HG03135 (cell line): ENCODE measurements at regions not wholly inside any gene's neighbourhood (a gene's known extent, or its start where the extent isn't known, plus 50 kb on each side); places are given as distances from the start of the nearest gene placed in this dataset.
"Not testable (repeated sequence)": the region's sequence is repeated elsewhere in the genome, so short reads cannot be mapped to it uniquely, and the experiment has no call there.

Experiments
- ATAC-seq: cut with Tn5 transposase; IDR thresholded peaks from one replicate; pipeline ENCODE4 v1.9.1; 2021; ENCODE audit warnings: mild to moderate bottlenecking, moderate library complexity; ENCODE audit not compliant: unreplicated experiment

GRCh38 chr17:70687421-70687820 is 518.1 kb downstream of the KCNJ2 start:
- no peak for ATAC-seq

GRCh38 chr17:70691150-70691549 is 521.8 kb downstream of the KCNJ2 start:
- no peak for ATAC-seq

GRCh38 chr17:70699408-70699807 is 530.1 kb downstream of the KCNJ2 start:
- ATAC-seq = no peak

GRCh38 chr17:70702683-70703255 is 533.4 kb downstream of the KCNJ2 start:
- ATAC-seq = no peak

GRCh38 chr17:70709596-70709995 is 540.3 kb downstream of the KCNJ2 start:
- no peak for ATAC-seq

- no peak for ATAC-seq
Measured at GRCh38 chr17:70713694-70714093, 544.4 kb downstream of the KCNJ2 start.

GRCh38 chr17:70716551-70716950 is 547.2 kb downstream of the KCNJ2 start:
- no peak for ATAC-seq

GRCh38 chr17:70717042-70717441 is 547.7 kb downstream of the KCNJ2 start:
- ATAC-seq = no peak

GRCh38 chr17:70736375-70736957 is 567.1 kb downstream of the KCNJ2 start:
- no peak for ATAC-seq

- no peak for ATAC-seq
Measured at GRCh38 chr17:70739065-70739464, 569.7 kb downstream of the KCNJ2 start.

- ATAC-seq = not testable (repeated sequence)
Measured at GRCh38 chr17:70746574-70746973, 577.2 kb downstream of the KCNJ2 start.

- no peak for ATAC-seq
Measured at GRCh38 chr17:70750983-70751382, 581.7 kb downstream of the KCNJ2 start.

GRCh38 chr17:70752461-70752860 is 583.1 kb downstream of the KCNJ2 start:
- ATAC-seq = not testable (repeated sequence)

- no peak for ATAC-seq
Measured at GRCh38 chr17:70752966-70753467, 583.7 kb downstream of the KCNJ2 start.

- ATAC-seq = no peak
Measured at GRCh38 chr17:70763018-70763417, 593.7 kb downstream of the KCNJ2 start.

- no peak for ATAC-seq
Measured at GRCh38 chr17:70767102-70767701, 597.9 kb downstream of the KCNJ2 start.

GRCh38 chr17:70769956-70770355 is 600.6 kb downstream of the KCNJ2 start:
- ATAC-seq = no peak

- no peak for ATAC-seq
Measured at GRCh38 chr17:70771804-70772386, 602.6 kb downstream of the KCNJ2 start.

- ATAC-seq = no peak
Measured at GRCh38 chr17:70772761-70773160, 603.4 kb downstream of the KCNJ2 start.

GRCh38 chr17:70773258-70773657 is 603.9 kb downstream of the KCNJ2 start:
- ATAC-seq = no peak

- ATAC-seq = no peak
Measured at GRCh38 chr17:70774339-70775117, 605.2 kb downstream of the KCNJ2 start.
